Embryonic facial prominence (tissue), 1 donor: ENCODE measurements at regions not wholly inside any gene's neighbourhood (a gene's known extent, or its start where the extent isn't known, plus 50 kb on each side); places are given as distances from the start of the nearest gene placed in this dataset.

ENCODE experiments used
- DNase-seq: peaks from one replicate; pipeline ENCODE4 v3.0.0-alpha.2; 2016; ENCODE audit errors: extremely low spot score

DNA sequence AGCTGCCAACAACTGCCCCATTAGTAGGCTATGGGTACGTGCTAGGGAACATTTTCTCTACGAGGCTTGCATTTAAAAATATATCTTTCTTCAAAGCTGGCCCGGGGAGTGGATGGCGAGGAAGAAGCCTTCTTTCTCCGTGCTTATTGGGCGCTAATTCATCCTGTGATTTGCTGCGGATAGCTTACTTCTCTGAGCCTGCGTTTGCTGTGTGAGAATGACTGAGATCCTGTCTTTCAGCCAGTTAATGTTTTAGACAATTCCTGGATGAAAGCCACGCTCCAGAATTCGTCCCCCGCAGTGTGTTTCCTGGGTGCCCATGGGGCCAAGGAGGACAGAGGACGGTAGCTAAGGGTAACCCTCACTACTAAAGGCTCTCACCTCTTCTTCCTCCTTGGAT lies 57.8 kb upstream of the TARBP1 start:
- no peak for DNase-seq

DNA sequence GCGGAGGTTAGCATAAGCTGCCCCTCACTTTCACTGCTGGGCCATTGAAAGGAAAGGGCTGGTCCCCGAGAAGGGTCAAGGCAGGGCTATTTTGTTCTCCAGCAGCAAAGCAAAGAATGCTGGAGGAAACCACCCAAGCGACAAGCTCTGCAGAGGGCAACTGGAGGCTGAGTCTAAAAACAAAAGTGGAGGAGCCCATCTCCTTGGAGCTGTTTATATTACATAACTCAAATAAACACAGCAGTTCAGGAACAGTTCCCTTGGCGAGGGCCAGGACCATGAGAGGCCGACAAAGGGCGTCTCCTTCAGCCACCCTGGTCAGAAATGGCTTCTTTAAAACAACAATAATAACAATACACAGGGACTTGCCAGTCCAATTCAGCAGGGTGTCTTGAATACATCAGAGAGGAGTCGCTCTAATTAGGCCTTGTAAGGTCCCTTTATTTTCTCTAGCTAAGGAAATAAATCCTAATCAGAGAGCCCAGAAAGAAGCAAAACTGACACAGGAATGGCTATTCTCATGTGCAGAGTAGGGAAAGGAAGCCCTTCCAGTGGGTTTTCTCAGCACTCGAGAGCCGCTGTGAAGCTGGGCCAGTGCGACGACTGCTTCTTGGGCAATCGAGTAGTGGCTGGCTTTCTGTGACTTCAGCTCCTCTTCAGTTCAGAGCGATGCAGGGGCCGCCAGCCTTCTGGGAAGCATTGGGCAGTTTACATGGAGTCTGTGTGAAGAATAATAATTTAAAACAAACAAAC lies 57.0 kb upstream of the TARBP1 start:
- no peak for DNase-seq

DNA sequence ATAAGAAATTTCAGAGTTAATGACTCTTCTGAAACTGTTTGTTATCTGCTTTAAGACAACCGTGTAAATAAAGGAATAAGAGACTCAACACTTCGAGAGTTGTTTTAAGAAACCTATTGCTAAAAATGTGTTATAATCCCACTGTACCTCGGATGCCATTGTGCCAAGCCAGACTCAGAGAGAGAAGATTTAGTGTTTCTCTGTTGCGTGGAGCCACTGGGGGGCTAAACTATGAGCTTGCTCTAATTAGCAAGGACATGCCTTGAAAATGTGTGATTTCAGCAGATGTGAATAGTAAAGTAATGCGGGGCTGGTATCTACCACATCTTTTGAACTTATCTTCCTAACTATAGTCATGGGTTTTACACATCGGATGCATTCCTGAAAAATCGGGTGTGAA lies 56.2 kb upstream of the TARBP1 start:
- no peak for DNase-seq

DNA sequence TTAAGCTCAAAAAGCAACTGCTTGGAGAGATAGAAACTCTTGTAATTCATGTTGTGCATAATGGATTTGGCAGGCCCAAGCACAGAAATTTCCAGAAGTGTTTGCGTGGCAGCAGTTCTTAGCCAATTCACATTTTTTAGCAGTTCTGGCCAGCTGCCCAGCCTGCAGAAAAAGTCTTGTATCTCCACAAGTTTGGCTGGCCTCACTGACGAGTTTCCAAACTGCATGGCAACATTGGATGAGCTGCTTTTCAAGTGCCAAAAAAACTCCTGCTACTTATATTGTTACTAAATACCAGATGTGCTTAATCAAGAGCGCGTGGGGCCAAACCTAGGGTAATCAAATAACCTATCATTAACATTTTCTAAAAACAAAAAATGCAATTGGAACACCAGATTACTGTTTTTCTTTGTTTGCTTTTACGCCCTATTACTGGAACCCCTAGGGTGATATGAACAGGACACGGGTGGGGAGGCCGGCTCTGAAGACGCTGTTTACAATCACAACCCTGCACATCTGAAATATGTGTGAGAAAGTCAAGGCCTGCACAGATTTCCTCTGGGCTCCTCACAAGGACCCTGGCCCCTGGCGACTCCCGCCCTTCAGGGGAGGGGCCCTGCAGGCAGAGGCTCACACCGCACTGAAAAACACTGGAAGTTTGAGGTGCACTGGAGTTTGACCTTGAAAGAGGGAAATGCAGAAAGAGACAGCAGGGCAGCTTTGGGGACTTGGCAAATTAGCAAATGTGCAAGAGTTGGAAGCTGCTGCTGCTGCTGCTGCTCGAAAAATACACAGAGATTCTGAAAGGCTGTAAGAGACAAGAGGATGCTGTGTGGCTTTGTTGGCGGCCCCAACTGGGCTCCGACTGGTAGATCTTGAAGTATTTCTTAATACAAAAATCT lies 55.2 kb upstream of the TARBP1 start:
- peak; percentile 92 for DNase-seq

DNA sequence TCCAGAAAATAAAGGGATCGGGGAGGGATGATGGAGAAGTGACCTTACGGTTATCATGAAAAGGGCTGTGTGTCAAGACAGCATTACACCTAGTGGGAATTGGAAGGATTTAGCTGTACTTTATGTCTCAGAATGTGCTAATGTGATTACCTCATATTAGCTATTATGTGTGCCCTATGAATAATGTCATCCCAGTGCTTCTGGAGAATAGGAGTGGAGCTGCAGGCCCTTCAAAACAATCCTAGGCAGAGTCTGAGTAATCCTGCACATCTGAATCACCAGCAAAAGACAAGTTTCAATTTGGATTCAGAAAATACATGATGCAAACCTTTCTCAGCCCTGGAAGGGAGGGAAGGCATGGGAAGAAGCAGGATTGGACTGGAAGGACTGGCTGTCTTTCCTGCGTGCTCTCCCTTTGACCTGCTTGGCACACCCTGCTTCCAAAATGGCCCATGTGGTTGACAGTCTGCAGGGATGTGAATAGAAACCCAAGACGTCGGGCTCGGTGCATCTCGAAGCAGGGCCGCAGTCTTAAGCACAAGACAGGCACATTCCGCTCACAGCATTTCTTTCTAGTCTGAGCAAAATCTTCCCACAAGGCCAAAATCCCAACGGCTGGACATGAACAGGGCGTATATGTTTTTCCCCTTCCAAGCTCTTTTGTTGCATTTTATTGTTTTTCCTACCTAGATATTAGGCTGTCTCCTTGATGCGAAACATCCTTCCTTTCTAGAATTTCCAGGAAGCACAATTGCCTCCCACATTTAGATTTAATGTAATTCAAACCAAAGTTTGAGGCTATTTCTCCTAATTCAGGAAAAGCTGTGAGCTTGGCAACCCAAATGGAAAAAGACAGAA lies 54.3 kb upstream of the TARBP1 start:
- peak; percentile 68 for DNase-seq

DNA sequence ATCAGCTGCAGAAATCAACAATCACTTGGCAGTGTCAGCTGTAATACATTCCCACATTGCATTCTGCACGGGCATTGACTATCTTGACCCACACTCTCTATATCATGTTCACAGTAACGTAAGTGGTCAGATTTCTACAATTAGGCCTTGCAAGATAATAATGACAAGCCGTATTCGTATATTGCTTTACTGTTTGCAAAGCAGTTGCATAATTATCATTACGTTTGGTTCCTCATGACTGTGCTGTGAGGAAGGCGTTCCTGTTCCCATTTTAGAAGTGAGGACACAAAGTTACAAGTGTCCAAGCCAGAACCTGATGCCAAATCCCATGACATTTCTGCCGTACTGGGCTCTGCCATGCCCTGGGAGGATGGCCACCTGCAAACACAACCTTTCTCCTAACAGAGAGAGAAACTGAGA lies 53.5 kb upstream of the TARBP1 start:
- no peak for DNase-seq

DNA sequence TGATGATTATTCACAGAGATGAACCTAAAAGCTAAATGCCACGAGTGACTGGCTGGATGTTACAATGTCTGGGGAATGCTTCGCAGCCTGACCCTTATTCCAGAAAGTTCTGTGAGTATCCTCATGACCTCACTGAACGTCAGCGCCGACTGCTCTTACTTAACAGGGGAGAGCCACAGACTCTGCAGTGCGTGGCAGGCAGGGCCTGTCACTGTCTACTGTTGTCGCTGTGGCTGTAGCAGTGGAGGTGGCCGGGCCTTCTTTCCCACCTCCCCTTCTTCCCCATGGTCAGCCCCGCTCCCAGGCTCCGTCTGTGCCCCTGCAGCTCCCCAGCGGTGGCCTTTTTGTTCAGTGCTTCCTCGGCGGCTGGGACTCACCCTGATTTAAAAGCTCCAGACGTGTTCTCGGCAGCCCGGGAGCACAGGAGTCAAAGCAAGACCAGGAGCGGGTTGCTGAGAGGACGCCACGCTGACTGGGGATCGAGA lies 52.2 kb upstream of the TARBP1 start:
- no peak for DNase-seq

DNA sequence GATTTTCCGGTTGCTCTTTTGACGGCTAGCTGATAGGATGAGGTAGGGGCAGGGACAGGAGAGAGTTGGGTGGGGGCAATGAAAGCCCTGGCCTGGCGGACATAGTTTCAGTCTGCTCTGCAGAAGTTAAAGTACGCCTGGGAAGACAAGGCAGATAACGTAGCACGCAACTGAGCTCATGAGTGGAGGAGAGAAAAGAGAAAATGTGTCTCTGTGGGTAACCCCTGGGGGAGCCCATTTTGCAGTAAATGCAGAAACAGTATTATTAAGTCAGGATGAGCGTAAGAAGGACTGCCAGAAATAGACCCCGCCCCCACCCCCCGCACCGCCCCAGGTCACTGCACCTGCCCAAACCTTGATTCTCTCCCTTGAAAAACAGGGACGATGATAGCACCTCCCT lies 51.7 kb upstream of the TARBP1 start:
- DNase-seq: no peak

DNA sequence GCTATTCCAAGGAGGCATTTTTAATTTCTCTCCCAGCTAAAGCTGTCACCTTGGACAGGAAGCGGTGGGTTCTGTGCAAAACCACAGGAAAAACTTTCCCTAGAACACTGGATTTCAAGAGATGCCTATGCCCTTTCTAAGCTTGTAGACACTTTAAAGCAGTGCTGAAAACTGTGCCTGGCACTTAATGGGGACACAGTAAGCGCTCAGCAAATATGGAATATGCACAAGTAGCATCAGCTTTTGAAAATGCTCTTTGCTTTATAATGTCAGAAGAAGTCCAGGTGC lies 50.9 kb upstream of the TARBP1 start:
- no peak for DNase-seq

DNA sequence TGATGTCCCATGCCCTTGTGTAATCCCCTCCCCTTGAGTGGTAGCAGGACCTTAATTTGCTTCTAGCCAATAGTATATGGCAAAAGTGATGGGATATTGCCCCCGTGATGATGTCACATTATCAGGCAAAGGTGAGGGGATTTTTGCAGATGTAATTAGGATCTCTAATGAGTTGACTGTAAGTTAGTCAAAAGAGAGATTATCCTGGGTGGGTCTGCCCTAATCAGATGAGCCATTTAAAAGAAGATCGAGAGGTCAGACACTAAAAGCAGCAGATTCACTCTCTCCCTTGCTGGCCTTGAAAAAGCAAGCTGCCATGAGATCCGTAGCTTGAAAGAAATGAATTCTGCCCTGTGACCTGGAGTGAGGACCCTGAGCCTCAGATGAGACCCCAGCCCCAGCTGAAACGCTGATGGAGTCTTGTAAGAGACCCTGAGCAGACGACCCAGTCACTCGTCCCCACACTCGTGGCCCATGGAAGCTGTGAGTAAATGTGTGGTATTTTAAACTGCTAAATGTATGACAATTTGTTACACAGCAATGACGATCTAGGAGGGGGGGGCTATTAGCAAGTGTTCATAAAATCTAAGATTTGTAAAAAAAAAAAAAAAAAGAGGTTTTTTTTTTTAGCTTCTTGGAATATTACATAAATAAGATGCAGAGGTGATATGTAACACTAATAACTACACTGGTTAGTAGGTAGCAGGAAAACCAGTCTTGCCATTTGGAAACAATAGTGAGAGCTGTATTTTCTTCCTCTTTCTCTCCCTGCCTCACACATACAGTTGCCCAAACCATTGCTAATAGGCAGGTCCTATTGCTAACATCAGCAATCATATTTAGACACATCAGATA lies 50.3 kb upstream of the TARBP1 start:
- DNase-seq: no peak
